K562 (cell line): ENCODE measurements at regions not wholly inside any gene's neighbourhood (a gene's known extent, or its start where the extent isn't known, plus 50 kb on each side); places are given as distances from the start of the nearest gene placed in this dataset.

Experiments used
- ATAC-seq: fragments of 200-7000 bp; cut with Tn5 transposase; 3 replicates; pipeline ENCODE4 v1.9.1; 2020; ENCODE audit warnings: moderate library complexity
- BruUV-seq: library from RNA; stranded (reverse); fragments of 400-500 nt; replicated peaks from 2 replicates; lab custom pipeline; 2021; lab: Mats Ljungman, UMichigan
- CTCF ChIA-PET: fragments of 300-600 bp; formaldehyde crosslinking; extraction: SDS; loops from one replicate; lab custom pipeline; 2021; ENCODE audit warnings: low intra/inter-chr PET ratio; lab: Yijun Ruan, JAX
- POLR2A ChIA-PET: fragments of 300-600, 350-650 bp; sonication (Branson Sonifier 250); formaldehyde crosslinking; extraction: SDS; loops from one replicate; lab custom pipeline; 2021; ENCODE audit warnings: antibody characterized with exemption, inconsistent platforms; lab: Yijun Ruan, JAX
- DNase-seq, 4 experiments: peaks; one replicate each; pipeline versions ENCODE4 v3.0.0 to v3.0.0-alpha.2; 2011 to 2018; ENCODE audit warnings: low spot score in 3 of 4, mixed read lengths in 3 of 4; ENCODE audit errors: extremely low read depth in 1 of 4
- FAIRE-seq: peaks from 2 replicates; lab custom pipeline; 2011; peaks lifted over from hg19 to GRCh38; lab: Jason Lieb, UNC
- H2AFZ ChIP-seq: 2 replicates; pipeline ENCODE4 v1.6.0; 2011; ENCODE audit warnings: low read depth, low read length, control low read depth, inconsistent platforms
- H3K27ac ChIP-seq: fragments of 200-600 bp; 3 replicates; pipeline ENCODE4 v1.8.0; 2011; ENCODE audit warnings: low read depth, mild to moderate bottlenecking, control low read depth, inconsistent platforms, low read length, moderate library complexity, mixed read lengths; ENCODE audit errors: extremely low read depth
- H3K27me3 ChIP-seq, 2 experiments: fragments of 300-600 bp in 1 of 2; 2 replicates in 1 of 2; 3 replicates in 1 of 2; pipeline versions ENCODE4 v1.6.0 to v1.8.0; 2011; ENCODE audit warnings: inconsistent platforms in 2 of 2, low read length in 2 of 2, mild to moderate bottlenecking in 1 of 2, mixed read lengths in 1 of 2, moderate library complexity in 1 of 2; ENCODE audit not compliant: control insufficient read depth in 2 of 2, insufficient read depth in 2 of 2
- H3K36me3 ChIP-seq: fragments of 300-600 bp; 3 replicates; pipeline ENCODE4 v1.8.0; 2011; ENCODE audit warnings: mild to moderate bottlenecking, low read length, inconsistent platforms; ENCODE audit not compliant: control insufficient read depth, insufficient read depth
- H3K4me1 ChIP-seq, 2 experiments: fragments of 200-600 bp in 1 of 2; replicated peaks in 1 of 2; 2 replicates in 1 of 2; 3 replicates in 1 of 2; pipeline versions ENCODE4 v1.5.1 to v1.8.0; 2011; ENCODE audit warnings: inconsistent platforms in 2 of 2, low read length in 2 of 2, mild to moderate bottlenecking in 1 of 2, mixed read lengths in 1 of 2, moderate library complexity in 1 of 2; ENCODE audit not compliant: control insufficient read depth in 2 of 2, insufficient read depth in 2 of 2
- H3K4me2 ChIP-seq: 2 replicates; pipeline ENCODE4 v1.6.1; 2011; ENCODE audit warnings: low read length, control low read depth, inconsistent platforms, mixed read lengths; ENCODE audit not compliant: insufficient read depth
- H3K4me3 ChIP-seq: fragments of 200-600 bp; sonication (generic), shearing (Covaris generic); 2 replicates; pipeline ENCODE4 v1.5.1; 2016; ENCODE audit warnings: control low read depth, inconsistent platforms
- H3K79me2 ChIP-seq: fragments of 200-600 bp; 3 replicates; pipeline ENCODE4 v1.8.0; 2011; ENCODE audit warnings: low read length, inconsistent platforms; ENCODE audit not compliant: control insufficient read depth, insufficient read depth
- H3K9ac ChIP-seq, 2 experiments: 2 replicates each; pipeline versions ENCODE4 v1.6.0 to v1.6.1; 2011; ENCODE audit warnings: low read depth in 2 of 2, low read length in 2 of 2, control low read depth in 1 of 2, inconsistent platforms in 1 of 2, mild to moderate bottlenecking in 1 of 2, mixed read lengths in 1 of 2; ENCODE audit not compliant: insufficient read depth in 1 of 2
- H3K9me1 ChIP-seq: one replicate; pipeline ENCODE4 v1.6.0; 2011; ENCODE audit warnings: inconsistent platforms, mild to moderate bottlenecking, low read length, moderate library complexity; ENCODE audit not compliant: control insufficient read depth, insufficient read depth
- H3K9me3 ChIP-seq: replicated peaks from 2 replicates; pipeline ENCODE4 v1.5.1; 2011; ENCODE audit warnings: low read depth, low read length, inconsistent platforms; ENCODE audit not compliant: control insufficient read depth, insufficient read depth
- H4K20me1 ChIP-seq: replicated peaks from 2 replicates; pipeline ENCODE4 v1.6.1; 2011; ENCODE audit warnings: low read length, inconsistent platforms, mixed read lengths; ENCODE audit not compliant: control insufficient read depth, insufficient read depth
- CBX5 ChIP-seq: IDR thresholded peaks from 2 replicates; pipeline ENCODE4 v1.6.1; 2014; ENCODE audit warnings: low read depth, borderline replicate concordance
- ERF ChIP-seq: fragments of 450-650 bp; formaldehyde crosslinking; IDR thresholded peaks from 2 replicates; pipeline ENCODE4 v1.4.0; 2020; ENCODE audit warnings: mild to moderate bottlenecking, mixed read lengths
- ETV5 ChIP-seq: sonication (generic); formaldehyde crosslinking; IDR thresholded peaks from 2 replicates; pipeline ENCODE4 v1.4.0; 2020; ENCODE audit warnings: low read depth, mild to moderate bottlenecking, missing genetic modification reagents
- GABPB2 ChIP-seq: fragments of 250-450 bp; sonication (Bioruptor Pico); conservative IDR thresholded peaks from 2 replicates; pipeline ENCODE4 v1.5.1; 2021; ENCODE audit warnings: mild to moderate bottlenecking
- GTF2E2 ChIP-seq: fragments of 200-800 bp; sonication (Bioruptor generic); IDR thresholded peaks from 2 replicates; pipeline ENCODE4 v1.6.1; 2016; ENCODE audit warnings: missing genetic modification characterization, missing compliant biosample characterization
- GTF2F1 ChIP-seq: IDR thresholded peaks from 2 replicates; pipeline ENCODE4 v1.6.1; 2011; ENCODE audit warnings: low read depth, low read length, improper control_type of control experiment
- RAD51 ChIP-seq: fragments of 450-650 bp; IDR thresholded peaks from 2 replicates; pipeline ENCODE4 v1.7.1; 2016; ENCODE audit warnings: low read depth, mild to moderate bottlenecking, borderline replicate concordance
- SRF ChIP-seq, 2 experiments: fragments of 250-450, 450-650 bp in 1 of 2; sonication (Bioruptor Pico) in 1 of 2; sonication (generic) in 1 of 2; formaldehyde crosslinking; IDR thresholded peaks; 2 replicates each; pipeline versions ENCODE4 v1.5.0 to v1.5.1; 2020 to 2022; ENCODE audit warnings: mild to moderate bottlenecking in 1 of 2, missing genetic modification reagents in 1 of 2
- STAG1 ChIP-seq: sonication (generic); formaldehyde crosslinking; IDR thresholded peaks from 2 replicates; pipeline ENCODE4 v1.5.0; 2020; ENCODE audit warnings: missing genetic modification reagents, borderline replicate concordance
- TEAD4 ChIP-seq, 2 experiments: sonication (generic) in 1 of 2; formaldehyde crosslinking in 1 of 2; IDR thresholded peaks; 2 replicates each; pipeline versions ENCODE4 v1.6.1 to v1.8.0; 2012 to 2022; ENCODE audit warnings: borderline replicate concordance in 1 of 2, inconsistent platforms in 1 of 2, low read length in 1 of 2, mild to moderate bottlenecking in 1 of 2, missing genetic modification reagents in 1 of 2
- U2AF2 ChIP-seq: fragments of 200-400 bp; formaldehyde crosslinking; optimal IDR thresholded peaks from 2 replicates; pipeline ENCODE3; 2017; ENCODE audit warnings: low read depth, mild to moderate bottlenecking, low read length
- ZBTB26 ChIP-seq: fragments of 450-650 bp; formaldehyde crosslinking; IDR thresholded peaks from 2 replicates; pipeline ENCODE4 v1.4.0; 2022; ENCODE audit warnings: missing genetic modification characterization
- ZBTB8A ChIP-seq: fragments of 450-650 bp; IDR thresholded peaks from 2 replicates; pipeline ENCODE4 v1.6.1; 2018; ENCODE audit warnings: mild to moderate bottlenecking, moderate library complexity; ENCODE audit not compliant: partially characterized antibody
- ZHX1 ChIP-seq: fragments of 150-350 bp; conservative IDR thresholded peaks from 2 replicates; pipeline ENCODE4 v1.6.1; 2014; ENCODE audit warnings: low read length
- ZNF583 ChIP-seq: fragments of 250-450 bp; sonication (Bioruptor Pico); IDR thresholded peaks from 2 replicates; pipeline ENCODE4 v1.4.0; 2020
- ZNF644 ChIP-seq: fragments of 200-800 bp; sonication (Bioruptor generic); IDR thresholded peaks from 2 replicates; pipeline ENCODE4 v1.6.1; 2016; ENCODE audit warnings: low read depth, missing genetic modification characterization, missing compliant biosample characterization
- WGBS: fragments of 100-300 bp; shearing (Covaris generic); methylation state at CpG from one replicate; pipeline ENCODE4 v1.1.6; 2016; ENCODE audit warnings: low coverage, mixed read lengths; ENCODE audit not compliant: insufficient coverage; ENCODE audit errors: missing lambda C conversion rate; 5-methylcytosine and 5-hydroxymethylcytosine counted together
- in situ Hi-C: fragments of 300-500 bp; cut with MboI; formaldehyde crosslinking; loops from 4 replicates; pipeline ENCODE4 v1.15.0; 2018; ENCODE audit warnings: inconsistent platforms, mixed read lengths
- intact Hi-C: fragments of 100-400 bp; cut with micrococcal nuclease; formaldehyde crosslinking; loops from 2 replicates; pipeline ENCODE4 v1.14.2; 2022

- TF ChIP-seq SRF (CRISPR knock-in tag; IDR thresholded peaks at IDR 0.05) = no peak
- TF ChIP-seq ZBTB26 (CRISPR knock-in tag) = no peak
- TF ChIP-seq, all 486 proteins: peak for 0
Observed at GRCh38 chr10:10527861-10528562, 489.7 kb upstream of the CELF2 start (continued).

GRCh38 chr10:10528563-10528910 lies 489.1 kb upstream of the CELF2 start:
- Histone ChIP-seq H3K4me2 (no peak overlapping the region), H3K36me3 (no peaks in the 10 kb centered on the region), H3K9me3 (0 out of 2 replicates have a peak, but pooled peaks cover 2% of the 10 kb centered on the region), H2AFZ (no peak overlapping the region), H3K27ac (no peak overlapping the region), H3K4me1 (no peaks in the 10 kb centered on the region), H3K9me1 (no peaks in the 10 kb centered on the region), H3K27me3 (no peaks in the 10 kb centered on the region), H4K20me1 (no peaks in the 10 kb centered on the region), H3K9ac (no peak overlapping the region), H3K4me3 (no peak overlapping the region), H3K79me2 (no peaks in the 10 kb centered on the region)
- WGBS = 0% methylated on average over 3 of the region's 3 CpGs
- no peak for ATAC-seq
- BruUV-seq = no TSS peak
- no peak for DNase-seq
- ChIA-PET POLR2A (no interaction called here), CTCF (no interaction called here)
- no peak for FAIRE-seq
- in situ Hi-C loops (no loop called here), intact Hi-C loops (no loop called here)
- no peak for TF ChIP-seq ZNF583 (CRISPR knock-in tag)
- TF ChIP-seq RAD51 = no peak
- no peak for TF ChIP-seq GABPB2 (CRISPR knock-in tag)
- TF ChIP-seq GTF2F1 = no peak
- no peak for TF ChIP-seq ETV5
- no peak for TF ChIP-seq U2AF2
- TF ChIP-seq CBX5 = no peak
- TF ChIP-seq TEAD4 (IDR thresholded peaks at IDR 0.05; ENCODE audit: low read length) = no peak
- no peak for TF ChIP-seq TEAD4 (CRISPR knock-in tag; IDR thresholded peaks at IDR 0.05; ENCODE audit: borderline replicate concordance)
- TF ChIP-seq ZBTB26 (CRISPR knock-in tag) = no peak
- TF ChIP-seq GTF2E2 (tag) = no peak
- TF ChIP-seq ERF (CRISPR knock-in tag) = no peak
- TF ChIP-seq STAG1 (CRISPR knock-in tag) = no peak
- no peak for TF ChIP-seq ZBTB8A
- TF ChIP-seq ZNF644 (tag) = no peak
- no peak for TF ChIP-seq ZHX1
